ENCODE measurements at regions not wholly inside any gene's neighbourhood (a gene's known extent, or its start where the extent isn't known, plus 50 kb on each side); places are given as distances from the start of the nearest gene placed in this dataset.

- no peak for ATAC-seq (ENCODE audit: low read depth)
- Histone ChIP-seq H3K56ac (ENCODE audit: extremely low read depth, insufficient read depth, low read length) (no peak overlapping the region), H3K9ac (ENCODE audit: low read depth, low read length) (no peak overlapping the region), H2BK5ac (ENCODE audit: low read depth, low read length, poor library complexity, severe bottlenecking) (no peak overlapping the region), H3K9me3 (ENCODE audit: control insufficient read depth, insufficient read depth, low read length) (peaks cover 2% of the 10 kb centered on the region), H3K36me3 (ENCODE audit: control insufficient read depth, insufficient read depth, low read length) (no peaks in the 10 kb centered on the region), H2BK120ac (ENCODE audit: low read depth, low read length) (no peak overlapping the region), H2BK20ac (ENCODE audit: low read depth, low read length) (no peak overlapping the region), H3K4ac (ENCODE audit: low read depth, low read length) (no peak overlapping the region), H3K14ac (replicated peaks; ENCODE audit: low read depth, low read length) (no peak overlapping the region), H3K79me1 (ENCODE audit: low read depth in 1 of 2, low read length in 2 of 2) (no peaks in the 10 kb centered on the region), H4K91ac (ENCODE audit: insufficient read depth, low read depth, low read length) (no peak overlapping the region), H3K9me1 (ENCODE audit: insufficient read depth, low read length) (no peaks in the 10 kb centered on the region), H4K8ac (ENCODE audit: low read depth in 2 of 2, low read length in 2 of 2) (no peak overlapping the region), H4K5ac (ENCODE audit: low read depth, low read length) (no peak overlapping the region), H3K4me3 (ENCODE audit: insufficient read depth, low read depth, low read length) (no peak overlapping the region), H2AK5ac (ENCODE audit: low read depth, low read length) (no peak overlapping the region), H4K20me1 (ENCODE audit: insufficient read depth, low read length) (no peaks in the 10 kb centered on the region), H3K23ac (ENCODE audit: low read depth, low read length) (no peak overlapping the region), H3K27me3 (ENCODE audit: control insufficient read depth, insufficient read depth, low read length) (no peaks in the 10 kb centered on the region), H2BK15ac (ENCODE audit: low read depth, low read length) (no peak overlapping the region), H2AK9ac (replicated peaks; ENCODE audit: low read depth, low read length, poor library complexity) (no peak overlapping the region), H3K4me1 (ENCODE audit: control insufficient read depth, insufficient read depth, low read length) (no peaks in the 10 kb centered on the region), H3K18ac (ENCODE audit: low read depth, low read length) (no peak overlapping the region), H2AFZ (replicated peaks; ENCODE audit: low read length, poor library complexity) (no peak overlapping the region), H3K4me2 (ENCODE audit: low read depth, low read length) (no peak overlapping the region), H3K27ac (ENCODE audit: insufficient read depth, low read length) (no peak overlapping the region)
- ChIA-PET POLR2A (ENCODE audit: unreplicated experiment) (no interaction called here), CTCF (no interaction called here)
- TF ChIP-seq MAFK (IDR thresholded peaks at IDR 0.05; ENCODE audit: low read depth, low read length) (peak; percentile 64), SMC3 (IDR thresholded peaks at IDR 0.05; ENCODE audit: low read depth, low read length) (no peak), CEBPB (IDR thresholded peaks at IDR 0.05; ENCODE audit: low read depth, low read length) (peak; percentile 36; the same call in 1 of the 2 replicates)
- dilution Hi-C loops (cut with HindIII; ENCODE audit: low sequenced_read_pairs, unreplicated experiment) (no loop called here), in situ Hi-C loops (cut with MboI; ENCODE audit: low sequenced_read_pairs) (no loop called here), intact Hi-C loops (cut with micrococcal nuclease) (no loop called here)
- no TSS peak for BruUV-seq (replicated peaks)
- no peak for DNase-seq
- no CpG with 5 or more reads among the region's 4 CpGs for WGBS, 2 experiments (ENCODE audit: extremely low coverage in 2 of 2, insufficient read length in 1 of 2)
Measured at GRCh38 chr4:111070390-111070789, 447.5 kb upstream of the PITX2 start.

Data from IMR-90 (cell line).